Panc1 (cell line): ENCODE measurements at regions not wholly inside any gene's neighbourhood (a gene's known extent, or its start where the extent isn't known, plus 50 kb on each side); places are given as distances from the start of the nearest gene placed in this dataset.

ENCODE experiments used
- ATAC-seq: fragments of 200-7000 bp; cut with Tn5 transposase; 2 replicates; pipeline ENCODE4 v1.9.1; 2020; ENCODE audit warnings: mild to moderate bottlenecking, moderate library complexity
- BruUV-seq: library from RNA; stranded (reverse); fragments of 400-500 nt; replicated peaks from 2 replicates; lab custom pipeline; 2021; lab: Mats Ljungman, UMichigan
- CTCF ChIA-PET: fragments of 300-600 bp; sonication (Branson Sonifier 250); formaldehyde crosslinking; loops from one replicate; lab custom pipeline; 2022; ENCODE audit warnings: antibody characterized with exemption; lab: Charles Lee
- POLR2A ChIA-PET: fragments of 300-600 bp; sonication (Branson Sonifier 250); formaldehyde crosslinking; loops from one replicate; lab custom pipeline; 2022; ENCODE audit warnings: antibody characterized with exemption; lab: Charles Lee
- DNase-seq: peaks from one replicate; pipeline ENCODE4 v3.0.0-alpha.2; 2010; ENCODE audit warnings: low read depth, low spot score
- H3K27ac ChIP-seq: 2 replicates; pipeline ENCODE4 v1.5.1; 2011; ENCODE audit warnings: mild to moderate bottlenecking, low read length, inconsistent platforms
- H3K27me3 ChIP-seq: fragments of 200-500 bp; sonication (Bioruptor generic); 2 replicates; pipeline ENCODE4 v1.6.0; 2014; ENCODE audit warnings: low read length, inconsistent platforms; ENCODE audit not compliant: control insufficient read depth, insufficient read depth
- H3K36me3 ChIP-seq: fragments of 200-500 bp; sonication (Bioruptor generic); 2 replicates; pipeline ENCODE4 v1.5.1; 2014; ENCODE audit warnings: inconsistent platforms, mild to moderate bottlenecking, low read length, moderate library complexity; ENCODE audit not compliant: control insufficient read depth, insufficient read depth
- H3K4me1 ChIP-seq: 2 replicates; pipeline ENCODE4 v1.5.1; 2011; ENCODE audit warnings: inconsistent platforms, mild to moderate bottlenecking, low read length, moderate library complexity; ENCODE audit not compliant: control insufficient read depth, insufficient read depth
- H3K4me3 ChIP-seq, 2 experiments: 2 replicates each; pipeline ENCODE4 v1.5.1; 2011 to 2012; ENCODE audit warnings: low read depth in 2 of 2, low read length in 2 of 2, mild to moderate bottlenecking in 2 of 2, inconsistent platforms in 1 of 2, moderate library complexity in 1 of 2
- H3K9me3 ChIP-seq: fragments of 200-500 bp; sonication (Bioruptor generic); 2 replicates; pipeline ENCODE4 v1.5.1; 2014; ENCODE audit warnings: low read depth, mild to moderate bottlenecking, inconsistent platforms, low read length, moderate library complexity; ENCODE audit not compliant: control insufficient read depth, insufficient read depth
- CTCF ChIP-seq: fragments of 450-650 bp; IDR thresholded peaks from 2 replicates; pipeline ENCODE4 v1.5.1; 2017; ENCODE audit warnings: mild to moderate bottlenecking
- POLR2AphosphoS5 ChIP-seq: IDR thresholded peaks from 2 replicates; pipeline ENCODE4 v1.6.1; 2012; ENCODE audit warnings: mild to moderate bottlenecking, low read depth, low read length, moderate library complexity
- REST ChIP-seq, 2 experiments: IDR thresholded peaks; 2 replicates each; pipeline ENCODE4 v1.6.1; 2011 to 2012; ENCODE audit warnings: low read depth in 2 of 2, control low read depth in 1 of 2, low read length in 1 of 2, mild to moderate bottlenecking in 1 of 2, moderate library complexity in 1 of 2; ENCODE audit not compliant: insufficient read depth in 1 of 2
- SIN3A ChIP-seq: IDR thresholded peaks from 2 replicates; pipeline ENCODE4 v1.6.1; 2012; ENCODE audit warnings: low read depth, mild to moderate bottlenecking, low read length, moderate library complexity, borderline replicate concordance; ENCODE audit not compliant: insufficient read depth
- TCF7L2 ChIP-seq: IDR thresholded peaks from 2 replicates; pipeline ENCODE4 v1.6.1; 2011; ENCODE audit warnings: mild to moderate bottlenecking, low read depth, low read length, inconsistent platforms
- in situ Hi-C: cut with HindIII; loops from 2 replicates; pipeline ENCODE4 v1.10.0; 2016; ENCODE audit warnings: low sequenced_read_pairs, low pct_unique_long_range_greater_than_20kb
- intact Hi-C: fragments of 100-400 bp; cut with micrococcal nuclease; formaldehyde crosslinking; loops from one replicate; pipeline ENCODE4 v1.10.0; 2022; ENCODE audit not compliant: unreplicated experiment

- ChIA-PET POLR2A (no interaction called here), CTCF (interaction anchor here (0.5 to 0.8 kb wide), 2 partner anchors 9 to 44 kb away, joined by 3 to 5 read pairs; no protein-coding TSS in a partner anchor)
- H3K27me3 ChIP-seq = no peaks in the 10 kb centered on the region
- no peak for TF ChIP-seq POLR2AphosphoS5
- TF ChIP-seq REST (IDR thresholded peaks at IDR 0.05; ENCODE audit: insufficient read depth in 1 of 2, low read depth in 2 of 2, low read length in 1 of 2) = no peak
- TF ChIP-seq SIN3A = no peak
- no peak for TF ChIP-seq TCF7L2
- no peak for TF ChIP-seq CTCF
- no TSS peak for BruUV-seq
- ATAC-seq (no peak), DNase-seq (no peak)
- in situ Hi-C loops (no loop called here), intact Hi-C loops (no loop called here)
- no peak overlapping the region for H3K4me3 ChIP-seq
- H3K9me3 ChIP-seq = no peaks in the 10 kb centered on the region
- peaks cover 43% of the 10 kb centered on the region for H3K4me1 ChIP-seq
- no peaks in the 10 kb centered on the region for H3K36me3 ChIP-seq
- H3K27ac ChIP-seq = peak overlapping the region; percentile 44; the same call in 1 of the 2 replicates
Observed at GRCh38 chr6:56860475-56860874, 94.4 kb upstream of the BEND6 start.

- DNase-seq = no peak
- no peak overlapping the region for H3K27ac ChIP-seq
- H3K27me3 ChIP-seq = no peaks in the 10 kb centered on the region
- no TSS peak for BruUV-seq
- peaks cover 30% of the 10 kb centered on the region for H3K4me1 ChIP-seq
- intact Hi-C loops = no loop called here
- CTCF ChIA-PET = no interaction called here
- TF ChIP-seq REST (IDR thresholded peaks at IDR 0.05; ENCODE audit: insufficient read depth in 1 of 2, low read depth in 2 of 2, low read length in 1 of 2) (no peak), SIN3A (no peak), CTCF (no peak), POLR2AphosphoS5 (no peak), TCF7L2 (no peak)
- H3K9me3 ChIP-seq = no peaks in the 10 kb centered on the region
- no peak overlapping the region for H3K4me3 ChIP-seq
- no peaks in the 10 kb centered on the region for H3K36me3 ChIP-seq
- POLR2A ChIA-PET = no interaction called here
- in situ Hi-C loops = no loop called here
- no peak for ATAC-seq
Observed at GRCh38 chr6:56856036-56856580, 98.8 kb upstream of the BEND6 start.
